Activated CD8-positive, alpha-beta memory T cell treated with anti-CD3 and anti-CD28 coated beads, Interleukin-2, amount 50 U/mL, for 1 hour (primary cell): ENCODE measurements at regions not wholly inside any gene's neighbourhood (a gene's known extent, or its start where the extent isn't known, plus 50 kb on each side); places are given as distances from the start of the nearest gene placed in this dataset.
"Not testable (repeated sequence)": the region's sequence is repeated elsewhere in the genome, so short reads cannot be mapped to it uniquely, and the experiment has no call there.

Experiments
- DNase-seq: peaks from one replicate; pipeline ENCODE4 v3.0.0-alpha.2; 2020; ENCODE audit errors: extremely low read depth

GRCh38 chr4:1572964-1573720 is 111.0 kb downstream of the FAM53A start:
- DNase-seq, result no peak

DNA sequence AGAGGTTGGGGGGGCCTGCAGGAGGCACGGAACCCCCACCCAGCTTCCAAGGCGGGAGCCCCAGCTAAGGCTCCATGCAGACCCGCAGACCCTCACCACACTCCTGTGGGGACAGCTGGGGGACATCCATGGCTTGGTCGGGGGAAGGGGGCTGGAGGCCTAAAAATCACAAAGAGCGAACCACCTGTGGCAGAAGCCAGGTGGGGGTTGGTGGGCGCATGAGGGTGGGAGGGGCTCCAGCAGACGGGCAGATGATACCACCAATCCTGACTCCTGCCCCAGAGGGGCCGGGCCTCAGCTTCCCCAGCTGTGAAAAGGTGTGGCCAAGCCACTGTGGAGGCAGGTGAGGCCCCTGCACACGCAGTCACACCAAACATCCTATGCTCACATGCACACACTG is 111.6 kb downstream of the FAM53A start:
- DNase-seq, result no peak

GRCh38 chr4:1572010-1572385 is 112.1 kb downstream of the FAM53A start:
- no peak for DNase-seq

DNA sequence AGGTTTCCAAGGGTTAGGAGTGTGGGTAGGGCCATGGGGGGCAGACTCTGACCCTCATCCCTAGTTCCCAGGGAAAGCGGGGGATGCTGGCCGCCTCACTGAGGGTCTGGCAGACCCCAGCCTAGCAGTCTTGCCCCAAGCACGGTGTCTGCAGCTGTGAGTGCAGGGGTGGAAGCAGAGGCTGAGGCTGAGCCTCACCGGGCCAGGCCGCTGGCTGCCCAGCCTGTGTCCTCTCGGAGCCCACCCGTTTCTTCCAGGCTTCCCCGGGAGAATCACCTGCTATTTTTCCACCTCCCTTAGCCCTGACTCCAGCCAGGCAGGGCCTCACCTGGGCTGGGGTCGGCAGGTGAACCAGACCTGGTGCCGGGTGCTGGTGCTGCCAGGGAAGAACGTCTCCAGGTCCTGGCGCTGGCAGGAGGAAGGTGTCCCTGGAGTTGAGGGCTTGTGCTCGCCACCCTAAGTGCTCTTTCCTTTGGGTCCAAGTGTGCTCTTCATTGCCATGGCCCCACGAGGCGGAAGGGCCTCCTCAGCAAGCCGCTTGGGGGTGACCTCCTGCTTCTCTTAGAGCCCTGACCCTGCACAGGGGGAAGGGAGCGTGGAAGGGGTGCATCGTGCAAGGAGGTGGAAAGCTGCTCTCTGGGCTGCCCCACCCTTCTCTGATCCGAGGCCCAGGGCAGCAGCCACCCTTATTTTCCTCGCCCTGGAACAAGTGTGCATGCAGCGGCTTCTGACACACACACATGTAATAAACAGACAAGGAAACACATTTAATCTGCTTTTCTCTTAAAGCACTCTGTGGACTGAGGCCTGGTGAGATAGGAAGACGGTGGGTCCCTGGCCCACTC is 112.7 kb downstream of the FAM53A start:
- DNase-seq, result no peak

DNA sequence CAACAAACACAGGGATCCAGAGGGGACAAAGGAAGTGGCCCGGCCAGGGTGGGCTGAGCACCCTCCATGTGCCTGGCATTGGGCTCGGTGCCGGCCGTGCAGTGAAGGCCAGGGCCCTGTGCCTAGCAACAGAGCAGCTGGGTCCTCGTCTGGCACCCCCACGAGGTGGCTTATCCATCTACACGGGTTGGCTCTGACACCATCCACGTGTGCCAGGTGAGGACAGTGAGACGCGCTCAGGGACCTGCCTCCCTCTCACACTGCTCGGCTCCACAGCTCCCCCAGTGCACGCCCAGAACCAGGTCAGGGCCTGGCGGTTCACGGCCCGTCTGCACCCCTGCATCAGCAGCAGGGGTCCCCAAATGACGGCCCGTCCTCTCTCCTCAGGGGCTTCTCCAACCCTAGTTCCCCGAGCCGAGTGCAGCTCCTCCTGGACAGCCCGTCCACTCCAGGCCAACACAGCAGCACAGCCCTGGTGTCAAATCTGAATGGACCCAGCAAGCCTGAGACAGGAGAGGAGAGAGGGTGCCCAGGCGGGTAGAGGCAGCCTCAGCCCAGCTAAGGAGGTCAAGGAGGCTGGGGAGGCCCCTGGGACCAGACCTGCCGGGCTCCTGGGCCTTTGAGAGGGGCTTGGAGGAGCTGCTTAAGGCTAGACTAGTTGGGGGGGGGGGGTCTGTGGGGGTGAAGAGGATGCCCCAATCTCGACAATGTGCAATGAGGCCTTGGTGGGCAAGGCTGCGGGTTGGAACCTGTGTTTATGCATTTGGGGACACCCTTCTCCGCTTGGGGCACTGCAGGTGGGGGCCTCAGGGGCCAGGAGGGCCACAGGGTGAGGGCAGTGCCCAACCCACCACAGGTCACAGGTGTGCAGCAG is 113.6 kb downstream of the FAM53A start:
- DNase-seq, result no peak

DNA sequence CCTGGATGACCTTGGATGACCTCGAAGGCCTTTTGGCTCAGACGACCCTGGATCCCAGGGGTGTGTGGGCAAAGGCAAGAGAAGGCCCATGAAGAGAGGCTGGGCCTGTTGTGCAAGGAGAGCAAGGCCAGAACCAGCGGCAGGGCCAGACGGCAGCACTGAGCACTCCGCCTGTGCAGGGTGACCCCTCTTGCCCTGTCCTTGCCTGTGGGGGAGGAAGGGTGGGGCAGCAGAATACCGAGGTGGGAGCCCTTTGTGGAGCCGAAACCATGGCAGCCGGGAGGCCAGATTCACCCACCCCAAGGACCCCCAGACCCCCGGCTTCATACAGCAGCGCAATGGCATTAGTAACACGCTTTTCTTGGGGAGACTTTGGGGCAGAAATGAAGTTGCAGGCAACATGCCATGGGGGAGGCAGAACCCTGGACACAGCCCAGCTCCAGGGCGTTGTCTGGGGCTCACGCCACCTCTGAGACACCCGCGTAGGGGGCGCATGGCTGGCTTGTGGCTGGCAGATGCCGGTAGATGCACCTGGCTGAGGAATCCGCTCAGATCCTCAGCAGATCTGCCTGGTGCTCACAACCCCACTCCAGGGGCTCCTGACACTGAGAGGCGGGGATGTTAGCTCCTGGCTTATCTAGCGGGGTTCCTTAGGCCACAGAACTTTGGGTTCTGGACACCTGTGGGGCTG is 114.5 kb downstream of the FAM53A start:
- DNase-seq, result no peak

- DNase-seq, result no peak
These were observed 115.2 kb downstream of the FAM53A start for GRCh38 chr4:1568855-1569460.

DNA sequence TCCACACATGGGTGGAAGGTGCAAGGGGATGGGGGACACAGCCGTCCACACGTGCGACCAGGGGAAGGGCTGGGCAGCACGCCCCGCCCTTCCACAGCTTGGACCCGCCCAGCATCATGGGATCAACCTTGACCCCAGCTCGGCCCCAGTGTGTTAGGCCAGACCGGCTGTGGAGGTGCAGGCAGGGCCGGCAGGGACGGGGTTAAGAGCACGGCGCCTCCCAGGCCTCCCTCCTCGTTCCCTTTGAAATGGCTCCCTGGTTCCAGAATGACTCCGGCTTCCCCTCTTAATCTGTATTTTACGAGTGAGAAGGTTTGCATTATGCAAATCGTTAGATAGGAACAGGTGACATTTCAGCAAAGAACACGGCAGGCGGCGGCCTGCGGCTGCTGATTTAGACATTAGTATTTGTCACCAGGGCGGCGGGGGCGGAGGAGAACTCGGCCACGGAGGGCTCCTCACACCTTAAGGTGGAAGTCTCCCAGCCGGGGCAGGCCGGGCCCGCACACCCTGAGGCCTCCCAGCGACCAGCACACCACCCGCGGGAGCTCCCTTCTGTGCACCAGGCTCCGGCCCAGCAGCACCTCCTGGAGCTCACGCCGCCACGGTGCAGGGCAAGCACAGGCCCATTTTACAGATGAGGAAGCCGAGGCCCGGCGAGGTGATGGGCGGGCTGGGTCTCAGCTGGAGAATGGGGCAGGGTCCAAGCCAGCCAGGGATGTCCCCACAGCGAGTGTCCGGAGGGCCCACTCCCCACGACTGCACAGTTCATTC is 116.1 kb downstream of the FAM53A start:
- DNase-seq, result no peak

GRCh38 chr4:1567519-1567807 is 116.7 kb downstream of the FAM53A start:
- no peak for DNase-seq

GRCh38 chr4:1566838-1567518 is 117.1 kb downstream of the FAM53A start:
- DNase-seq, result no peak

GRCh38 chr4:1566301-1566837 is 117.7 kb downstream of the FAM53A start:
- DNase-seq, result not testable (repeated sequence)

DNA sequence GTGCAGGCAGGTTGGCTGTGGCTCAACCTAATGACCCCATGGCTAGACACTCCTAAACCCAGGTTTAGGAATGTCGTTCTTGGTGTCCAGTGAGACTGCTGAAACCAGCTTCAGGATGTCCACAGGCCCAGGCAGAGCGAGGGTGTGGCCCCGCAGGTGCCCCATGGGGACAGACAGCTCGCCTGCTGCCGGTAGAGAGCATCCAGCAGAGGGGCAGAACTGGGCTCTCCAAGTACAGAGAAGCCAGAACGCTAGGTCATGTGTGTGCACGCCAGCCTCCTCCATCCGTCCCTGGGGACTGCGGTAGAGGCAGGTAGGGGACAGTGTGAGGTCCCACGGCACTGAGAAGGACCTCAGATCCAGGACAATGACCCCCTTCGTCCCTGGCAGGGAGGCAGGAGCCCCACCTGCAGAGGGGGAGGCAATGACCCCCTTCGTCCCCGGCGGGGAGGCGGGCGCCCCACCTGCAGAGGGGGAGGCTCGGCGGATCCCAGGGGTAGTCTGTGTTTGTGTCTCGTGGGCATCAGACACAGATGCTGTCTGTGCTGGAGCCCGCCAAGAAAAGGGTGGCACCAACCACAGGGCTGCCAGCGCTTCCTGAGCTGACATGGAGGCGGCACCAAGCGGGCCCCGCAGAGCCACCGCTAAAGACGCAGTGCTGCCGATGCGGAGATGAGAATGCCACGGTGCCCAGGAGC is 118.4 kb downstream of the FAM53A start:
- DNase-seq, result no peak

DNA sequence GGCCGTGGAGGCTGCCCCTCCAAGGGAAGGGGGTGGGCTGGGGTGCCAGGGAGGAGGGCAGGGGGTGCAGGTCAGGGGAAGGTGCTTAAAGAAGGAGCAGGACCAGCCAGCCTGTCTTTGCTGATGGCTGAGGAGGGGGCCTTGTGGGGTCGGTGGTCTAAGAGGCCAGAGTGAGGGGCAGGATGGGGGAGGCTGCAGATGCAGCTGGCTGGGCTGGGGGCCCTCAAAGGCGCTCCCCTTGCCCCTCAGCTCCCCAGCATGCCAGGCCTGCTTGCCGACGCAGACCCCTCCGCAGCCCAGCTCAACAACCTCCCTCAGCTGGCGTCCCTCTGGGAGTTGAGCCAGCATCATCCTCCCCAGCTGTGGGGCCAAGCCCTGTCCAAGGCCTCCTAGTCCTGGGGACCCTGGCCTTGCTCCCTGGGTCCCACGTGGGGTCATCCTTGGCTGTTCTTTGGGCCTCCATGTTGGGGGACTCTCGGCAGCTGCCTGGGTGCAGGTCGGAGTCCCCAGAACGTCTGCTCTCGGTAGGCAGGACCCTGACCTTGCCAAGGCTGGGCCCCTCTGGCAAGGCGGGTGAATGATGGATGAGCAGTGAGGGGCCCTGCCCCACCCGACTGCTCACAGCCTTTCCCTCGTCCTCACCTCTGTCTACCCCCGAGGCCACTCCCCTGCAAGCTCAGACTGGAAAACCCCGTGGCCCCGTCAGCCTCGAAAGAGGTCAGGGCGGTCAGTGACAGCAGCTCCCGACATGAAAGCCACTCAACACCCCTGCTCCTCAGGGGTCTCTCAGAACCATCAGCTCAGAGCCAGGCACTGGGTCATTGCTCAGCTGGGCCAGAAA is 119.4 kb downstream of the FAM53A start:
- no peak for DNase-seq

- no peak for DNase-seq
These were observed 120.2 kb downstream of the FAM53A start for GRCh38 chr4:1563768-1564485.

GRCh38 chr4:1563241-1563640 is 120.9 kb downstream of the FAM53A start:
- no peak for DNase-seq

- no peak for DNase-seq
These were observed 121.3 kb downstream of the FAM53A start for GRCh38 chr4:1562771-1563170.

DNA sequence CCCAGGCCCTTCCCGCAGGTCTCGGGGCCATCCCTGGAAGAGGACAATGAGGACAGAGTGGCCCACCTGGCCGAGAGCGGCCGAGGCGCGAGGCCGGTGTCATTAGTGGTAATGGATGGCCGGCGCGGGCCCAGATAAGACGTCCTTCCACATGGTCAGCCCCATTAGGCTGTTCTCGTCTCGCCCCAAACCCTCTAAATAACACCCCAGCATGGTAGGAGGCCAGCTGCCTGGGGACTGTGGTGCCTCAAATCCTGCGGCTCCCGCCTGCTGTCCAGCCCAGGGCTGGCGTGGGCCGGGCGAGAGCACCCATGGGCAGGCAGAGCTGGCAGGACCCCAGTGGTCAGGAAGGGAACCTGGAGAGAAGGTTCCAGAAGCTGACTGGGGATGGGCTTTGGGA is 121.7 kb downstream of the FAM53A start:
- no peak for DNase-seq
